ENCODE measurements at regions not wholly inside any gene's neighbourhood (a gene's known extent, or its start where the extent isn't known, plus 50 kb on each side); places are given as distances from the start of the nearest gene placed in this dataset.

DNA sequence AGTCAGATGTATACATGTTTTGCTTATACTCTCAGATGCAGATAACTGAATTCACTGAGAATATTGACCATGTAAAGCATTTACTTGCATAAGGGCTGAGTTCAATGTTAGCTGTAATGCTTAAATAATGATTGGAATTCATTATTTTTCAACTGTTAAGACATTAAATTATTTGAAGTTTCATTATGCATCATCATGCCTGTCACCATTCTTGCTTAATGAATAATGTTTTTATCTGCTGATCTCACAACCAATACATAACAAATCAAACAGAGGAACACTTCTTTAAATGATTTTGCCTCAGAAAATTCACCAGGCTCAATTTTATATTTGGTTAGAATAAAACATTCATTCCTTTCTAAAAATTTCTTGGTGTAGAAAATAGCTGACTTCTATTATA is 233.4 kb downstream of the GPR37 start (continued):
- no peak for TF ChIP-seq FOSL2 (IDR thresholded peaks at IDR 0.05; ENCODE audit: borderline replicate concordance, low read depth)
- no peak for TF ChIP-seq JUND (IDR thresholded peaks at IDR 0.05)
- TF ChIP-seq RXRA (IDR thresholded peaks at IDR 0.05; ENCODE audit: borderline replicate concordance, low read depth): no peak

- POLR2A ChIA-PET: no interaction called here
Observed at GRCh38 chr7:124516911-124517310, 248.7 kb downstream of the GPR37 start.

More at GRCh38 chr7:124516911-124517310, 248.7 kb downstream of the GPR37 start:
- Histone ChIP-seq H3K79me2 (ENCODE audit: insufficient read depth) (no peaks in the 10 kb centered on the region), H3K27me3 (ENCODE audit: insufficient read depth) (no peaks in the 10 kb centered on the region), H3K9ac (no peak overlapping the region), H3K9me3 (no peaks in the 10 kb centered on the region), H3K27ac (ENCODE audit: low read depth in 2 of 2, low read length in 1 of 2) (no peak overlapping the region), H3K4me2 (no peak overlapping the region), H4K20me1 (ENCODE audit: insufficient read depth) (no peaks in the 10 kb centered on the region), H3K4me1 (ENCODE audit: control insufficient read depth in 1 of 2, insufficient read depth in 2 of 2, low read depth in 1 of 2, low read length in 1 of 2) (no peaks in the 10 kb centered on the region), H2AFZ (ENCODE audit: low read depth) (no peak overlapping the region), H3F3A (replicated peaks; ENCODE audit: insufficient read depth) (no peaks in the 10 kb centered on the region), H3K36me3 (replicated peaks in 1 of 2; ENCODE audit: control insufficient read depth in 1 of 2, insufficient read depth in 2 of 2, low read length in 1 of 2) (no peaks in the 10 kb centered on the region), H3K9me2 (no peaks in the 10 kb centered on the region), H3K4me3 (ENCODE audit: low read depth in 2 of 2, low read length in 1 of 2) (no peak overlapping the region)
- DNase-seq: no peak
- TF ChIP-seq MXI1 (IDR thresholded peaks at IDR 0.05; ENCODE audit: low read depth, low read length) (no peak), TCF12 (IDR thresholded peaks at IDR 0.05) (no peak), JUND (IDR thresholded peaks at IDR 0.05) (no peak), TEAD4 (IDR thresholded peaks at IDR 0.05; ENCODE audit: borderline replicate concordance, insufficient read depth) (no peak), FOXM1 (IDR thresholded peaks at IDR 0.05; ENCODE audit: low read depth) (no peak), REST (IDR thresholded peaks at IDR 0.05; ENCODE audit: low read depth, low read length) (no peak), NRF1 (IDR thresholded peaks at IDR 0.05; ENCODE audit: low read depth, low read length) (no peak), RCOR1 (IDR thresholded peaks at IDR 0.05; ENCODE audit: low read length) (no peak), NFIC (IDR thresholded peaks at IDR 0.05; ENCODE audit: borderline replicate concordance) (no peak), GATA2 (CRISPR knock-in tag; IDR thresholded peaks at IDR 0.05) (no peak), YY1 (IDR thresholded peaks at IDR 0.05; ENCODE audit: low read depth) (no peak), FOXJ3 (CRISPR knock-in tag; IDR thresholded peaks at IDR 0.05) (no peak), CHD2 (IDR thresholded peaks at IDR 0.05; ENCODE audit: low read length, partially characterized antibody) (no peak), EP300 (IDR thresholded peaks at IDR 0.05; ENCODE audit: borderline replicate concordance in 1 of 2, low read depth in 1 of 2, low read length in 1 of 2) (no peak), SIN3A (IDR thresholded peaks at IDR 0.05; ENCODE audit: borderline replicate concordance, low read depth, low read length) (no peak), TAF1 (IDR thresholded peaks at IDR 0.05; ENCODE audit: borderline replicate concordance, low read depth, low read length) (no peak), RAD21 (IDR thresholded peaks at IDR 0.05; ENCODE audit: low read length) (no peak)
- TF ChIP-seq, protein P1, sequence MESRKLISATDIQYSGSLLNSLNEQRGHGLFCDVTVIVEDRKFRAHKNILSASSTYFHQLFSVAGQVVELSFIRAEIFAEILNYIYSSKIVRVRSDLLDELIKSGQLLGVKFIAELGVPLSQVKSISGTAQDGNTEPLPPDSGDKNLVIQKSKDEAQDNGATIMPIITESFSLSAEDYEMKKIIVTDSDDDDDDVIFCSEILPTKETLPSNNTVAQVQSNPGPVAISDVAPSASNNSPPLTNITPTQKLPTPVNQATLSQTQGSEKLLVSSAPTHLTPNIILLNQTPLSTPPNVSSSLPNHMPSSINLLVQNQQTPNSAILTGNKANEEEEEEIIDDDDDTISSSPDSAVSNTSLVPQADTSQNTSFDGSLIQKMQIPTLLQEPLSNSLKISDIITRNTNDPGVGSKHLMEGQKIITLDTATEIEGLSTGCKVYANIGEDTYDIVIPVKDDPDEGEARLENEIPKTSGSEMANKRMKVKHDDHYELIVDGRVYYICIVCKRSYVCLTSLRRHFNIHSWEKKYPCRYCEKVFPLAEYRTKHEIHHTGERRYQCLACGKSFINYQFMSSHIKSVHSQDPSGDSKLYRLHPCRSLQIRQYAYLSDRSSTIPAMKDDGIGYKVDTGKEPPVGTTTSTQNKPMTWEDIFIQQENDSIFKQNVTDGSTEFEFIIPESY (IDR thresholded peaks at IDR 0.05; ENCODE audit: borderline replicate concordance, low read depth): no peak
- CTCF ChIA-PET: no interaction called here

Measured in SK-N-SH (cell line).